ENCODE measurements at regions not wholly inside any gene's neighbourhood (a gene's known extent, or its start where the extent isn't known, plus 50 kb on each side); places are given as distances from the start of the nearest gene placed in this dataset.

- Histone ChIP-seq H3K4me3 (ENCODE audit: control insufficient read depth in 2 of 3, extremely low read depth in 1 of 3, insufficient read depth in 2 of 3, low read depth in 1 of 3, low read length in 3 of 3) (no peak overlapping the region), H3K79me2 (ENCODE audit: control insufficient read depth, insufficient read depth, low read length) (no peaks in the 10 kb centered on the region), H3K9me1 (ENCODE audit: control insufficient read depth, extremely low read depth, insufficient read depth, low read length) (no peaks in the 10 kb centered on the region), H3K9me3 (ENCODE audit: control insufficient read depth, low read depth, low read length) (no peaks in the 10 kb centered on the region), H3K4me1 (ENCODE audit: control insufficient read depth, extremely low read depth, insufficient read depth, low read length) (peaks cover 9% of the 10 kb centered on the region), H3K36me3 (ENCODE audit: control insufficient read depth in 2 of 2, extremely low read depth in 1 of 2, insufficient read depth in 2 of 2, low read length in 2 of 2) (no peaks in the 10 kb centered on the region), H3K4me2 (ENCODE audit: control insufficient read depth, extremely low read depth, insufficient read depth, low read depth, low read length) (no peak overlapping the region), H4K20me1 (ENCODE audit: control insufficient read depth, extremely low read depth, insufficient read depth, low read length) (no peaks in the 10 kb centered on the region), H3K9ac (ENCODE audit: control insufficient read depth, extremely low read depth, insufficient read depth, low read length) (no peak overlapping the region), H3K27ac (ENCODE audit: control insufficient read depth, insufficient read depth, low read length) (no peak overlapping the region), H2AFZ (ENCODE audit: control insufficient read depth, low read length) (no peak overlapping the region), H3K27me3 (ENCODE audit: control insufficient read depth, extremely low read depth, insufficient read depth, low read length) (no peaks in the 10 kb centered on the region)
- FAIRE-seq (no peak), DNase-seq (ENCODE audit: low read depth, low spot score) (no peak)
- dilution Hi-C loops (cut with MboI; ENCODE audit: extremely low pct_ligation_motif_present, low sequenced_read_pairs) = no loop called here
- TF ChIP-seq CTCF (optimal IDR thresholded peaks at IDR 0.05 in 1 of 3, IDR thresholded peaks at IDR 0.05 in 1 of 3, conservative IDR thresholded peaks at IDR 0.05 in 1 of 3; ENCODE audit: extremely low read depth in 1 of 3, insufficient read depth in 2 of 3, low read length in 3 of 3) (no peak), EZH2 (IDR thresholded peaks at IDR 0.05; ENCODE audit: low read length) (no peak)
These were observed 195.3 kb downstream of the SEMA6A start for GRCh38 chr5:116379306-116379705.

GRCh38 chr5:116378777-116379121 is 195.9 kb downstream of the SEMA6A start:
- H3K4me3 ChIP-seq (ENCODE audit: control insufficient read depth in 2 of 3, extremely low read depth in 1 of 3, insufficient read depth in 2 of 3, low read depth in 1 of 3, low read length in 3 of 3) = no peak overlapping the region
- no peak for FAIRE-seq
- no peaks in the 10 kb centered on the region for H3K36me3 ChIP-seq (ENCODE audit: control insufficient read depth in 2 of 2, extremely low read depth in 1 of 2, insufficient read depth in 2 of 2, low read length in 2 of 2)
- TF ChIP-seq CTCF (optimal IDR thresholded peaks at IDR 0.05 in 1 of 3, IDR thresholded peaks at IDR 0.05 in 1 of 3, conservative IDR thresholded peaks at IDR 0.05 in 1 of 3; ENCODE audit: extremely low read depth in 1 of 3, insufficient read depth in 2 of 3, low read length in 3 of 3) (no peak), EZH2 (IDR thresholded peaks at IDR 0.05; ENCODE audit: low read length) (no peak)
- H3K4me2 ChIP-seq (ENCODE audit: control insufficient read depth, extremely low read depth, insufficient read depth, low read depth, low read length) = peak overlapping the region; percentile 26
- no peak for DNase-seq (ENCODE audit: low read depth, low spot score)
- no peaks in the 10 kb centered on the region for H4K20me1 ChIP-seq (ENCODE audit: control insufficient read depth, extremely low read depth, insufficient read depth, low read length)
- dilution Hi-C loops (cut with MboI; ENCODE audit: extremely low pct_ligation_motif_present, low sequenced_read_pairs) = no loop called here
- H3K27me3 ChIP-seq (ENCODE audit: control insufficient read depth, extremely low read depth, insufficient read depth, low read length) = no peaks in the 10 kb centered on the region
- H3K9ac ChIP-seq (ENCODE audit: control insufficient read depth, extremely low read depth, insufficient read depth, low read length) = no peak overlapping the region
- H2AFZ ChIP-seq (ENCODE audit: control insufficient read depth, low read length) = peak overlapping the region; percentile 55
- no peaks in the 10 kb centered on the region for H3K9me3 ChIP-seq (ENCODE audit: control insufficient read depth, low read depth, low read length)
- no peaks in the 10 kb centered on the region for H3K79me2 ChIP-seq (ENCODE audit: control insufficient read depth, insufficient read depth, low read length)
- H3K9me1 ChIP-seq (ENCODE audit: control insufficient read depth, extremely low read depth, insufficient read depth, low read length) = no peaks in the 10 kb centered on the region
- H3K4me1 ChIP-seq (ENCODE audit: control insufficient read depth, extremely low read depth, insufficient read depth, low read length) = peaks cover 9% of the 10 kb centered on the region
- H3K27ac ChIP-seq (ENCODE audit: control insufficient read depth, insufficient read depth, low read length) = no peak overlapping the region

Measured in keratinocyte (primary cell).